GM23338 (cell line): ENCODE measurements at regions not wholly inside any gene's neighbourhood (a gene's known extent, or its start where the extent isn't known, plus 50 kb on each side); places are given as distances from the start of the nearest gene placed in this dataset.

Experiments
- ATAC-seq: fragments of 200-7000 bp; cut with Tn5 transposase; 3 replicates; pipeline ENCODE4 v1.9.1; 2020
- DNase-seq: peaks from one replicate; pipeline ENCODE4 v3.0.0-alpha.2; 2015; ENCODE audit warnings: low spot score
- H2AFZ ChIP-seq: fragments of 200-600 bp; sonication (generic); 2 replicates; pipeline ENCODE4 v1.8.0; 2016; ENCODE audit warnings: antibody characterized with exemption, mild to moderate bottlenecking, moderate library complexity
- H3F3A ChIP-seq: fragments of 200-600 bp; sonication (generic); replicated peaks from 2 replicates; pipeline ENCODE4 v1.8.0; 2017; ENCODE audit warnings: antibody characterized with exemption, mixed run types, low read depth
- H3K27ac ChIP-seq: fragments of 200-600 bp; sonication (generic); 2 replicates; pipeline ENCODE4 v1.6.1; 2016; ENCODE audit warnings: low read depth
- H3K27me3 ChIP-seq: fragments of 200-600 bp; sonication (generic); 2 replicates; pipeline ENCODE4 v1.8.0; 2016; ENCODE audit warnings: mild to moderate bottlenecking, mixed run types, moderate library complexity; ENCODE audit not compliant: insufficient read depth
- H3K36me3 ChIP-seq: fragments of 200-600 bp; sonication (generic); 2 replicates; pipeline ENCODE4 v1.8.0; 2016; ENCODE audit warnings: mild to moderate bottlenecking; ENCODE audit not compliant: insufficient read depth
- H3K4me1 ChIP-seq: fragments of 200-600 bp; sonication (generic); 2 replicates; pipeline ENCODE4 v1.8.0; 2016; ENCODE audit warnings: mild to moderate bottlenecking, moderate library complexity; ENCODE audit not compliant: insufficient read depth
- H3K4me2 ChIP-seq: fragments of 200-600 bp; sonication (generic); 2 replicates; pipeline ENCODE4 v1.7.1; 2017; ENCODE audit warnings: mixed run types
- H3K4me3 ChIP-seq: fragments of 200-600 bp; sonication (generic); 2 replicates; pipeline ENCODE4 v1.6.1; 2016; ENCODE audit warnings: mixed run types
- H3K79me2 ChIP-seq: fragments of 200-600 bp; sonication (generic); replicated peaks from 2 replicates; pipeline ENCODE4 v1.8.0; 2017; ENCODE audit warnings: mild to moderate bottlenecking; ENCODE audit not compliant: insufficient read depth
- H3K9me2 ChIP-seq: fragments of 200-600 bp; sonication (generic); 2 replicates; pipeline ENCODE4 v1.8.0; 2017; ENCODE audit not compliant: insufficient read depth
- H4K20me1 ChIP-seq: fragments of 200-600 bp; sonication (generic); replicated peaks from 2 replicates; pipeline ENCODE4 v1.8.0; 2017; ENCODE audit warnings: mild to moderate bottlenecking; ENCODE audit not compliant: insufficient read depth
- H3K27ac Mint-ChIP-seq: 2 replicates; pipeline ENCODE4 v1.8.0; 2020; ENCODE audit warnings: inconsistent platforms, mild to moderate bottlenecking, moderate library complexity, mixed read lengths
- H3K27me3 Mint-ChIP-seq: 3 replicates; pipeline ENCODE4 v1.8.0; 2022; ENCODE audit warnings: low read depth, mild to moderate bottlenecking, moderate library complexity, mixed read lengths, inconsistent platforms; ENCODE audit not compliant: insufficient read depth, poor library complexity
- H3K36me3 Mint-ChIP-seq: 3 replicates; pipeline ENCODE4 v1.8.0; 2021; ENCODE audit warnings: low read depth, mild to moderate bottlenecking, inconsistent platforms, moderate library complexity, mixed read lengths
- H3K4me1 Mint-ChIP-seq: 3 replicates; pipeline ENCODE4 v1.8.0; 2020; ENCODE audit warnings: mild to moderate bottlenecking, inconsistent platforms, mixed read lengths
- H3K4me3 Mint-ChIP-seq: 3 replicates; pipeline ENCODE4 v1.8.0; 2021; ENCODE audit warnings: moderate library complexity, mild to moderate bottlenecking, inconsistent platforms, mixed read lengths
- H3K9me3 Mint-ChIP-seq: 3 replicates; pipeline ENCODE4 v1.8.0; 2020; ENCODE audit warnings: moderate library complexity, mild to moderate bottlenecking, inconsistent platforms, mixed read lengths
- REST ChIP-seq: IDR thresholded peaks from one replicate; pipeline ENCODE4 v1.6.1; 2018; ENCODE audit warnings: antibody characterized with exemption; ENCODE audit not compliant: unreplicated experiment
- ZNF114 ChIP-seq: fragments of 250-450 bp; sonication (Bioruptor Pico); IDR thresholded peaks from 2 replicates; pipeline ENCODE4 v1.5.0; 2020; ENCODE audit warnings: mild to moderate bottlenecking, moderate library complexity
- ZNF462 ChIP-seq: fragments of 250-450 bp; sonication (Bioruptor Pico); IDR thresholded peaks from 2 replicates; pipeline ENCODE4 v1.5.0; 2020; ENCODE audit warnings: mild to moderate bottlenecking, moderate library complexity

GRCh38 chr4:30946288-30946687, 226.1 kb downstream of the PCDH7 start (continued):
- TF ChIP-seq ZNF462 (CRISPR knock-in tag): no peak

DNA sequence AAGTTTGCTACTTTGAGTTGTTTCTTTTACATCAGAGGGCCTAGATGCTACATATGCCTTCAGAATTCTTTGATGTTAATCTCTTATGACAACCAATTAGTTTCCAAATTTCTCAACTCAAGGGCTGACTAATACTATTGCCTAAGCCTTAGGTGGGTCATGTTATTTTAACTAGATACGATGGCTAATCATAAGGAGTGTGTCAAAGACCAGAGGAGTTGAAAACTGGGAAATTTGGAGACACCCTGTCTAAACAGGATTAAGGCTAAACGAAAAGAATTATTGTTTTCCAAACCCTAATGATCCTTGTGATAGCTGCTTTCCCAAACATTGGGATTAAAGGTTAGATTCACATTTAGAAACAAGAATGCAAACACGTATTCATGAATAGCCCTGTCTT, 228.5 kb downstream of the PCDH7 start:
- no peaks in the 10 kb centered on the region for H3K9me3 Mint-ChIP-seq
- ATAC-seq: no peak
- H3K36me3 Mint-ChIP-seq: no peaks in the 10 kb centered on the region
- no peaks in the 10 kb centered on the region for H3F3A ChIP-seq
- H3K4me1 Mint-ChIP-seq: peaks cover 15% of the 10 kb centered on the region; the same call in 2 of the 3 replicates
- H3K4me3 Mint-ChIP-seq: no peak overlapping the region
- H3K4me2 ChIP-seq: no peak overlapping the region
- H2AFZ ChIP-seq: no peak overlapping the region
- H3K9me2 ChIP-seq: no peaks in the 10 kb centered on the region
- no peak overlapping the region for H3K4me3 ChIP-seq
- H3K36me3 ChIP-seq: no peaks in the 10 kb centered on the region
- no peaks in the 10 kb centered on the region for H4K20me1 ChIP-seq
- H3K27ac ChIP-seq: no peak overlapping the region
- DNase-seq: no peak
- H3K79me2 ChIP-seq: no peaks in the 10 kb centered on the region
- no peaks in the 10 kb centered on the region for H3K27me3 ChIP-seq
- no peaks in the 10 kb centered on the region; the same call in 1 of the 2 replicates for H3K4me1 ChIP-seq
- H3K27ac Mint-ChIP-seq: no peak overlapping the region
- peaks cover 2% of the 10 kb centered on the region for H3K27me3 Mint-ChIP-seq
- TF ChIP-seq ZNF114 (no peak), REST (no peak)
